K562 (cell line): ENCODE measurements at regions not wholly inside any gene's neighbourhood (a gene's known extent, or its start where the extent isn't known, plus 50 kb on each side); places are given as distances from the start of the nearest gene placed in this dataset.
A peak's percentile ranks its signal among the peaks of the same experiment; 100 is the strongest.

ENCODE experiments used
- ATAC-seq: fragments of 200-7000 bp; cut with Tn5 transposase; 3 replicates; pipeline ENCODE4 v1.9.1; 2020; ENCODE audit warnings: moderate library complexity
- BruUV-seq: library from RNA; stranded (reverse); fragments of 400-500 nt; replicated peaks from 2 replicates; lab custom pipeline; 2021; lab: Mats Ljungman, UMichigan
- CTCF ChIA-PET: fragments of 300-600 bp; formaldehyde crosslinking; extraction: SDS; loops from one replicate; lab custom pipeline; 2021; ENCODE audit warnings: low intra/inter-chr PET ratio; lab: Yijun Ruan, JAX
- POLR2A ChIA-PET: fragments of 300-600, 350-650 bp; sonication (Branson Sonifier 250); formaldehyde crosslinking; extraction: SDS; loops from one replicate; lab custom pipeline; 2021; ENCODE audit warnings: antibody characterized with exemption, inconsistent platforms; lab: Yijun Ruan, JAX
- DNase-seq, 4 experiments: peaks; one replicate each; pipeline versions ENCODE4 v3.0.0 to v3.0.0-alpha.2; 2011 to 2018; ENCODE audit warnings: low spot score in 3 of 4, mixed read lengths in 3 of 4; ENCODE audit errors: extremely low read depth in 1 of 4
- FAIRE-seq: peaks from 2 replicates; lab custom pipeline; 2011; peaks lifted over from hg19 to GRCh38; lab: Jason Lieb, UNC
- H2AFZ ChIP-seq: 2 replicates; pipeline ENCODE4 v1.6.0; 2011; ENCODE audit warnings: low read depth, low read length, control low read depth, inconsistent platforms
- H3K27ac ChIP-seq: fragments of 200-600 bp; 3 replicates; pipeline ENCODE4 v1.8.0; 2011; ENCODE audit warnings: low read depth, mild to moderate bottlenecking, control low read depth, inconsistent platforms, low read length, moderate library complexity, mixed read lengths; ENCODE audit errors: extremely low read depth
- H3K27me3 ChIP-seq, 2 experiments: fragments of 300-600 bp in 1 of 2; 2 replicates in 1 of 2; 3 replicates in 1 of 2; pipeline versions ENCODE4 v1.6.0 to v1.8.0; 2011; ENCODE audit warnings: inconsistent platforms in 2 of 2, low read length in 2 of 2, mild to moderate bottlenecking in 1 of 2, mixed read lengths in 1 of 2, moderate library complexity in 1 of 2; ENCODE audit not compliant: control insufficient read depth in 2 of 2, insufficient read depth in 2 of 2
- H3K36me3 ChIP-seq: fragments of 300-600 bp; 3 replicates; pipeline ENCODE4 v1.8.0; 2011; ENCODE audit warnings: mild to moderate bottlenecking, low read length, inconsistent platforms; ENCODE audit not compliant: control insufficient read depth, insufficient read depth
- H3K4me1 ChIP-seq, 2 experiments: fragments of 200-600 bp in 1 of 2; replicated peaks in 1 of 2; 2 replicates in 1 of 2; 3 replicates in 1 of 2; pipeline versions ENCODE4 v1.5.1 to v1.8.0; 2011; ENCODE audit warnings: inconsistent platforms in 2 of 2, low read length in 2 of 2, mild to moderate bottlenecking in 1 of 2, mixed read lengths in 1 of 2, moderate library complexity in 1 of 2; ENCODE audit not compliant: control insufficient read depth in 2 of 2, insufficient read depth in 2 of 2
- H3K4me2 ChIP-seq: 2 replicates; pipeline ENCODE4 v1.6.1; 2011; ENCODE audit warnings: low read length, control low read depth, inconsistent platforms, mixed read lengths; ENCODE audit not compliant: insufficient read depth
- H3K4me3 ChIP-seq: fragments of 200-600 bp; sonication (generic), shearing (Covaris generic); 2 replicates; pipeline ENCODE4 v1.5.1; 2016; ENCODE audit warnings: control low read depth, inconsistent platforms
- H3K79me2 ChIP-seq: fragments of 200-600 bp; 3 replicates; pipeline ENCODE4 v1.8.0; 2011; ENCODE audit warnings: low read length, inconsistent platforms; ENCODE audit not compliant: control insufficient read depth, insufficient read depth
- H3K9ac ChIP-seq, 2 experiments: 2 replicates each; pipeline versions ENCODE4 v1.6.0 to v1.6.1; 2011; ENCODE audit warnings: low read depth in 2 of 2, low read length in 2 of 2, control low read depth in 1 of 2, inconsistent platforms in 1 of 2, mild to moderate bottlenecking in 1 of 2, mixed read lengths in 1 of 2; ENCODE audit not compliant: insufficient read depth in 1 of 2
- H3K9me1 ChIP-seq: one replicate; pipeline ENCODE4 v1.6.0; 2011; ENCODE audit warnings: inconsistent platforms, mild to moderate bottlenecking, low read length, moderate library complexity; ENCODE audit not compliant: control insufficient read depth, insufficient read depth
- H3K9me3 ChIP-seq: replicated peaks from 2 replicates; pipeline ENCODE4 v1.5.1; 2011; ENCODE audit warnings: low read depth, low read length, inconsistent platforms; ENCODE audit not compliant: control insufficient read depth, insufficient read depth
- H4K20me1 ChIP-seq: replicated peaks from 2 replicates; pipeline ENCODE4 v1.6.1; 2011; ENCODE audit warnings: low read length, inconsistent platforms, mixed read lengths; ENCODE audit not compliant: control insufficient read depth, insufficient read depth
- ETV1 ChIP-seq: fragments of 450-650 bp; conservative IDR thresholded peaks from 2 replicates; pipeline ENCODE4 v1.6.1; 2016; ENCODE audit warnings: missing genetic modification characterization, control low read depth, low read depth, missing compliant biosample characterization
- KAT8 ChIP-seq: fragments of 450-650 bp; IDR thresholded peaks from 2 replicates; pipeline ENCODE4 v1.6.1; 2016; ENCODE audit warnings: low read depth, mild to moderate bottlenecking
- RAD21 ChIP-seq, 2 experiments: fragments of 250-450 bp in 1 of 2; fragments of 450-650 bp in 1 of 2; sonication (Bioruptor Pico) in 1 of 2; formaldehyde crosslinking in 1 of 2; IDR thresholded peaks in 1 of 2; conservative IDR thresholded peaks in 1 of 2; 2 replicates each; pipeline versions ENCODE4 v1.4.0 to v1.8.0; 2020 to 2022; ENCODE audit warnings: mild to moderate bottlenecking in 2 of 2, moderate library complexity in 1 of 2
- SAFB ChIP-seq: fragments of 200-400 bp; formaldehyde crosslinking; IDR thresholded peaks from 2 replicates; pipeline ENCODE4 v1.6.1; 2017; ENCODE audit warnings: low read depth, low read length, borderline replicate concordance
- SNRNP70 ChIP-seq: fragments of 200-400 bp; formaldehyde crosslinking; optimal IDR thresholded peaks from 2 replicates; pipeline ENCODE3; 2017; ENCODE audit warnings: low read depth, low read length
- ZNF140 ChIP-seq: fragments of 250-450 bp; sonication (Bioruptor Pico); IDR thresholded peaks from 2 replicates; pipeline ENCODE4 v1.8.0; 2021; ENCODE audit warnings: moderate library complexity, mild to moderate bottlenecking, inconsistent platforms
- ZNF197 ChIP-seq: fragments of 200-800 bp; sonication (Bioruptor generic); IDR thresholded peaks from 2 replicates; pipeline ENCODE4 v1.6.1; 2016; ENCODE audit warnings: low read depth, missing genetic modification characterization, missing compliant biosample characterization
- ZNF41 ChIP-seq: fragments of 250-450 bp; sonication (Bioruptor Pico); conservative IDR thresholded peaks from 2 replicates; pipeline ENCODE4 v1.4.0; 2020; ENCODE audit warnings: mild to moderate bottlenecking
- ZNF830 ChIP-seq: fragments of 250-450 bp; sonication (Bioruptor Pico); IDR thresholded peaks from 2 replicates; pipeline ENCODE4 v1.5.0; 2021; ENCODE audit warnings: mild to moderate bottlenecking
- WGBS: fragments of 100-300 bp; shearing (Covaris generic); methylation state at CpG from one replicate; pipeline ENCODE4 v1.1.6; 2016; ENCODE audit warnings: low coverage, mixed read lengths; ENCODE audit not compliant: insufficient coverage; ENCODE audit errors: missing lambda C conversion rate; 5-methylcytosine and 5-hydroxymethylcytosine counted together
- in situ Hi-C: fragments of 300-500 bp; cut with MboI; formaldehyde crosslinking; loops from 4 replicates; pipeline ENCODE4 v1.15.0; 2018; ENCODE audit warnings: inconsistent platforms, mixed read lengths
- intact Hi-C: fragments of 100-400 bp; cut with micrococcal nuclease; formaldehyde crosslinking; loops from 2 replicates; pipeline ENCODE4 v1.14.2; 2022
- TF ChIP-seq, protein P1 (sequence below): fragments of 450-650 bp; IDR thresholded peaks from 2 replicates; pipeline ENCODE4 v1.6.1; 2017; ENCODE audit warnings: antibody characterized with exemption, mild to moderate bottlenecking

DNA sequence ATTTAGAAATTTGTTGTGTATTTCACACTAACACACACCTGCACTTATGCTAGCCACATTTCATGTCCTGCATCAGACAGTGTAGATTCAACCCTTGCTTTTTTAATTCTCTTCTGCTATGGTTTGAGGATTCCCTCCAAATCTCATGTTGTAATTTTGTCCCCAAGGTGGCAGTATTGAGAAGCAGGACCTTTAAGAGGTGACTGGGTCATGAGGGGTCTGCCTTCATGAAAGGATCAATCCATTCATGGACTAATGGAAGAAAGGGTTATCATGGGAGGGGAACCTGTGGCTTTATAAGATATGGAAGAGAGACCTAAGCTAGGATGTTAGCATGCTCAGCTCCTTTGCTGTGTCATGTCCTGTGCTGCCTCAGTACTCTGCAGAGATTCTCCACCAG is 1032.2 kb downstream of the CDH11 start:
- no TSS peak for BruUV-seq
- no peaks in the 10 kb centered on the region for H3K9me1 ChIP-seq
- H3K79me2 ChIP-seq = no peaks in the 10 kb centered on the region
- no peaks in the 10 kb centered on the region for H3K27me3 ChIP-seq
- DNase-seq (peak in 1 of 4 experiments; percentile 2), FAIRE-seq (no peak), ATAC-seq (no peak)
- TF ChIP-seq RAD21 (CRISPR knock-in tag; conservative IDR thresholded peaks at IDR 0.05 in 1 of 2, IDR thresholded peaks at IDR 0.05 in 1 of 2) = peak in 1 of 2 experiments; percentile 14; a peak in 1 of 4 replicates
- TF ChIP-seq KAT8 = no peak
- TF ChIP-seq SAFB = no peak
- H2AFZ ChIP-seq = no peak overlapping the region
- H3K9ac ChIP-seq = no peak overlapping the region
- in situ Hi-C loops = no loop called here
- H3K9me3 ChIP-seq = no peaks in the 10 kb centered on the region
- H3K27ac ChIP-seq = no peak overlapping the region
- no peak overlapping the region for H3K4me2 ChIP-seq
- ChIA-PET POLR2A (no interaction called here), CTCF (no interaction called here)
- H3K4me1 ChIP-seq = no peaks in the 10 kb centered on the region
- H4K20me1 ChIP-seq = no peaks in the 10 kb centered on the region
- intact Hi-C loops = no loop called here
- H3K4me3 ChIP-seq = no peak overlapping the region
- H3K36me3 ChIP-seq = no peaks in the 10 kb centered on the region

DNA sequence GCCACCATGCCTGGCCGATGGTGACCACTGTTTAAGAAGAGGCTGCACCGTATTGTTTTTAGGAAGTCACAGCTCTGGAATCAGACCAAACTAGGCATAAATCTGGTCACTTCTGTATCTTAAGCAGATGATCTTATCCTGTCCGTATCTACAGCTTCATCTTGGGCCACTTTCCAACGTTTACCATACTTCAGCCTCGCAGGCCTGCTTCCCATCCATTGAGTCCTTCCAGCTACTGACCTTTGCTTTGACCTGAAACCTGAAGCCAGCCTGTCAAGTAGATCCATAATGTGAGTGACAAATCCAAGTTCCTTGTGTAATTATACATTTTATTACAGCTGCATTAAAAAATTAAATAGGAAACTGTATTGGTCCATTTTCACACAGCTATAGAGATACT is 1033.0 kb downstream of the CDH11 start:
- 1% methylated on average over 5 of the region's 5 CpGs for WGBS
- intact Hi-C loops = no loop called here
- H3K27ac ChIP-seq = no peak overlapping the region
- no peaks in the 10 kb centered on the region for H3K27me3 ChIP-seq
- BruUV-seq = no TSS peak
- no peaks in the 10 kb centered on the region for H3K4me1 ChIP-seq
- no peak overlapping the region for H3K9ac ChIP-seq
- no peaks in the 10 kb centered on the region for H3K9me3 ChIP-seq
- no peaks in the 10 kb centered on the region for H3K79me2 ChIP-seq
- POLR2A ChIA-PET = no interaction called here
- no peak for FAIRE-seq
- no peak for DNase-seq
- CTCF ChIA-PET = no interaction called here
- ATAC-seq = no peak
- no peak overlapping the region for H3K4me2 ChIP-seq
- TF ChIP-seq ETV1 (tag) (no peak), ZNF197 (no peak), ZNF140 (CRISPR knock-in tag) (no peak), ZNF41 (CRISPR knock-in tag) (no peak), ZNF830 (CRISPR knock-in tag) (no peak), SNRNP70 (no peak)
- TF ChIP-seq, protein P1, sequence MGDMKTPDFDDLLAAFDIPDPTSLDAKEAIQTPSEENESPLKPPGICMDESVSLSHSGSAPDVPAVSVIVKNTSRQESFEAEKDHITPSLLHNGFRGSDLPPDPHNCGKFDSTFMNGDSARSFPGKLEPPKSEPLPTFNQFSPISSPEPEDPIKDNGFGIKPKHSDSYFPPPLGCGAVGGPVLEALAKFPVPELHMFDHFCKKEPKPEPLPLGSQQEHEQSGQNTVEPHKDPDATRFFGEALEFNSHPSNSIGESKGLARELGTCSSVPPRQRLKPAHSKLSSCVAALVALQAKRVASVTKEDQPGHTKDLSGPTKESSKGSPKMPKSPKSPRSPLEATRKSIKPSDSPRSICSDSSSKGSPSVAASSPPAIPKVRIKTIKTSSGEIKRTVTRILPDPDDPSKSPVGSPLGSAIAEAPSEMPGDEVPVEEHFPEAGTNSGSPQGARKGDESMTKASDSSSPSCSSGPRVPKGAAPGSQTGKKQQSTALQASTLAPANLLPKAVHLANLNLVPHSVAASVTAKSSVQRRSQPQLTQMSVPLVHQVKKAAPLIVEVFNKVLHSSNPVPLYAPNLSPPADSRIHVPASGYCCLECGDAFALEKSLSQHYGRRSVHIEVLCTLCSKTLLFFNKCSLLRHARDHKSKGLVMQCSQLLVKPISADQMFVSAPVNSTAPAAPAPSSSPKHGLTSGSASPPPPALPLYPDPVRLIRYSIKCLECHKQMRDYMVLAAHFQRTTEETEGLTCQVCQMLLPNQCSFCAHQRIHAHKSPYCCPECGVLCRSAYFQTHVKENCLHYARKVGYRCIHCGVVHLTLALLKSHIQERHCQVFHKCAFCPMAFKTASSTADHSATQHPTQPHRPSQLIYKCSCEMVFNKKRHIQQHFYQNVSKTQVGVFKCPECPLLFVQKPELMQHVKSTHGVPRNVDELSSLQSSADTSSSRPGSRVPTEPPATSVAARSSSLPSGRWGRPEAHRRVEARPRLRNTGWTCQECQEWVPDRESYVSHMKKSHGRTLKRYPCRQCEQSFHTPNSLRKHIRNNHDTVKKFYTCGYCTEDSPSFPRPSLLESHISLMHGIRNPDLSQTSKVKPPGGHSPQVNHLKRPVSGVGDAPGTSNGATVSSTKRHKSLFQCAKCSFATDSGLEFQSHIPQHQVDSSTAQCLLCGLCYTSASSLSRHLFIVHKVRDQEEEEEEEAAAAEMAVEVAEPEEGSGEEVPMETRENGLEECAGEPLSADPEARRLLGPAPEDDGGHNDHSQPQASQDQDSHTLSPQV = no peak
- H3K4me3 ChIP-seq = no peak overlapping the region
- no peak overlapping the region for H2AFZ ChIP-seq
- no peaks in the 10 kb centered on the region for H3K36me3 ChIP-seq
- in situ Hi-C loops = no loop called here
- no peaks in the 10 kb centered on the region for H3K9me1 ChIP-seq
- no peaks in the 10 kb centered on the region for H4K20me1 ChIP-seq
